Activated naive CD4-positive, alpha-beta T cell treated with anti-CD3 and anti-CD28 coated beads, Interleukin-2, amount 10 ng/mL, durations not matched to agents 7 days and 5 days (primary cell): ENCODE measurements at regions not wholly inside any gene's neighbourhood (a gene's known extent, or its start where the extent isn't known, plus 50 kb on each side); places are given as distances from the start of the nearest gene placed in this dataset.
"Not testable (repeated sequence)": the region's sequence is repeated elsewhere in the genome, so short reads cannot be mapped to it uniquely, and the experiment has no call there.

Source experiments
- CTCF ChIA-PET: fragments of 350-600 bp; sonication (Branson Sonifier 250); formaldehyde crosslinking; loops from one replicate; lab custom pipeline; 2021; ENCODE audit warnings: antibody characterized with exemption; lab: Charles Lee
- DNase-seq: peaks from one replicate; pipeline ENCODE4 v3.0.0-alpha.2; 2020
- H3K27ac Mint-ChIP-seq: one replicate; pipeline ENCODE4 v1.8.0; 2021; ENCODE audit warnings: mild to moderate bottlenecking, moderate library complexity, mixed read lengths
- H3K27me3 Mint-ChIP-seq: one replicate; pipeline ENCODE4 v1.8.0; 2021; ENCODE audit warnings: mild to moderate bottlenecking, mixed read lengths
- H3K36me3 Mint-ChIP-seq: one replicate; pipeline ENCODE4 v1.8.0; 2021; ENCODE audit warnings: mixed read lengths
- H3K4me1 Mint-ChIP-seq: one replicate; pipeline ENCODE4 v1.8.0; 2021; ENCODE audit warnings: mixed read lengths
- H3K4me3 Mint-ChIP-seq: one replicate; pipeline ENCODE4 v1.8.0; 2021; ENCODE audit warnings: mild to moderate bottlenecking, moderate library complexity, mixed read lengths
- H3K9me3 Mint-ChIP-seq: one replicate; pipeline ENCODE4 v1.8.0; 2021; ENCODE audit warnings: mixed read lengths

GRCh38 chr9:24073666-24074065 lies 247.6 kb upstream of the ELAVL2 start:
- Mint-ChIP-seq H3K27me3 (no peaks in the 10 kb centered on the region), H3K4me3 (no peak overlapping the region), H3K36me3 (no peaks in the 10 kb centered on the region), H3K27ac (no peak overlapping the region), H3K4me1 (no peaks in the 10 kb centered on the region), H3K9me3 (peaks cover 20% of the 10 kb centered on the region)
- DNase-seq: no peak
- CTCF ChIA-PET: no interaction called here

- Mint-ChIP-seq H3K4me1 (no peaks in the 10 kb centered on the region), H3K27ac (no peak overlapping the region), H3K9me3 (peaks cover 16% of the 10 kb centered on the region), H3K27me3 (no peaks in the 10 kb centered on the region), H3K36me3 (no peaks in the 10 kb centered on the region), H3K4me3 (no peak overlapping the region)
- CTCF ChIA-PET: no interaction called here
- DNase-seq: no peak
Observed at GRCh38 chr9:24073007-24073592, 247.1 kb upstream of the ELAVL2 start.

- no peaks in the 10 kb centered on the region for H3K36me3 Mint-ChIP-seq
Observed at GRCh38 chr9:24071716-24072115, 245.7 kb upstream of the ELAVL2 start.

GRCh38 chr9:24071091-24071490 lies 245.1 kb upstream of the ELAVL2 start:
- CTCF ChIA-PET: no interaction called here
- no peaks in the 10 kb centered on the region for H3K36me3 Mint-ChIP-seq
- H3K4me1 Mint-ChIP-seq: no peaks in the 10 kb centered on the region
- H3K27me3 Mint-ChIP-seq: no peaks in the 10 kb centered on the region
- H3K4me3 Mint-ChIP-seq: no peak overlapping the region
- no peak overlapping the region for H3K27ac Mint-ChIP-seq
- DNase-seq: no peak
- H3K9me3 Mint-ChIP-seq: peaks cover 11% of the 10 kb centered on the region

More at GRCh38 chr9:24071716-24072115, 245.7 kb upstream of the ELAVL2 start:
- Mint-ChIP-seq H3K4me3 (no peak overlapping the region), H3K27ac (no peak overlapping the region), H3K27me3 (no peaks in the 10 kb centered on the region), H3K4me1 (no peaks in the 10 kb centered on the region), H3K9me3 (peaks cover 13% of the 10 kb centered on the region)
- no peak for DNase-seq
- CTCF ChIA-PET: no interaction called here

- H3K27ac Mint-ChIP-seq, H3K4me1 Mint-ChIP-seq, CTCF ChIA-PET, H3K27me3 Mint-ChIP-seq, DNase-seq, H3K36me3 Mint-ChIP-seq, H3K4me3 Mint-ChIP-seq: not testable (repeated sequence)
- H3K9me3 Mint-ChIP-seq: peaks cover 11% of the 10 kb centered on the region
Observed at GRCh38 chr9:24067107-24067506, 241.1 kb upstream of the ELAVL2 start.

GRCh38 chr9:24059651-24060050 lies 233.6 kb upstream of the ELAVL2 start:
- Mint-ChIP-seq H3K4me3 (no peak overlapping the region), H3K27me3 (no peaks in the 10 kb centered on the region), H3K36me3 (no peaks in the 10 kb centered on the region), H3K4me1 (no peaks in the 10 kb centered on the region), H3K9me3 (peaks cover 16% of the 10 kb centered on the region), H3K27ac (no peak overlapping the region)
- CTCF ChIA-PET: no interaction called here
- DNase-seq: no peak

- CTCF ChIA-PET: no interaction called here
- Mint-ChIP-seq H3K36me3 (no peaks in the 10 kb centered on the region), H3K4me3 (no peak overlapping the region), H3K9me3 (peaks cover 5% of the 10 kb centered on the region), H3K27ac (no peak overlapping the region), H3K4me1 (no peaks in the 10 kb centered on the region), H3K27me3 (no peaks in the 10 kb centered on the region)
- no peak for DNase-seq
Observed at GRCh38 chr9:24051587-24051986, 225.5 kb upstream of the ELAVL2 start.

GRCh38 chr9:24050239-24050638 lies 224.2 kb upstream of the ELAVL2 start:
- H3K9me3 Mint-ChIP-seq, H3K27ac Mint-ChIP-seq, DNase-seq, H3K4me1 Mint-ChIP-seq, H3K27me3 Mint-ChIP-seq, H3K36me3 Mint-ChIP-seq, H3K4me3 Mint-ChIP-seq, CTCF ChIA-PET: not testable (repeated sequence)

GRCh38 chr9:24045150-24045549 lies 219.1 kb upstream of the ELAVL2 start:
- Mint-ChIP-seq H3K4me3 (no peak overlapping the region), H3K9me3 (peaks cover 10% of the 10 kb centered on the region), H3K27ac (no peak overlapping the region), H3K4me1 (no peaks in the 10 kb centered on the region), H3K36me3 (no peaks in the 10 kb centered on the region), H3K27me3 (no peaks in the 10 kb centered on the region)
- no peak for DNase-seq
- CTCF ChIA-PET: no interaction called here

- DNase-seq: no peak
- Mint-ChIP-seq H3K9me3 (peaks cover 10% of the 10 kb centered on the region), H3K4me3 (no peak overlapping the region), H3K4me1 (no peaks in the 10 kb centered on the region), H3K27ac (no peak overlapping the region), H3K27me3 (no peaks in the 10 kb centered on the region), H3K36me3 (no peaks in the 10 kb centered on the region)
- CTCF ChIA-PET: no interaction called here
Observed at GRCh38 chr9:24044576-24044975, 218.5 kb upstream of the ELAVL2 start.

- no peaks in the 10 kb centered on the region for H3K27me3 Mint-ChIP-seq
- H3K27ac Mint-ChIP-seq: no peak overlapping the region
- DNase-seq: no peak
- CTCF ChIA-PET: no interaction called here
- H3K4me3 Mint-ChIP-seq: no peak overlapping the region
- no peaks in the 10 kb centered on the region for H3K36me3 Mint-ChIP-seq
- peaks cover 13% of the 10 kb centered on the region for H3K9me3 Mint-ChIP-seq
- H3K4me1 Mint-ChIP-seq: no peaks in the 10 kb centered on the region
Observed at GRCh38 chr9:24041160-24041690, 215.2 kb upstream of the ELAVL2 start.

GRCh38 chr9:24036459-24036858 lies 210.4 kb upstream of the ELAVL2 start:
- Mint-ChIP-seq H3K4me1 (no peaks in the 10 kb centered on the region), H3K4me3 (no peak overlapping the region)

GRCh38 chr9:24035816-24036215 lies 209.8 kb upstream of the ELAVL2 start:
- no peaks in the 10 kb centered on the region for H3K27me3 Mint-ChIP-seq
- no peaks in the 10 kb centered on the region for H3K4me1 Mint-ChIP-seq
- no peaks in the 10 kb centered on the region for H3K36me3 Mint-ChIP-seq
- DNase-seq: no peak
- H3K9me3 Mint-ChIP-seq: peaks cover 12% of the 10 kb centered on the region
- H3K27ac Mint-ChIP-seq: no peak overlapping the region
- CTCF ChIA-PET: no interaction called here
- no peak overlapping the region for H3K4me3 Mint-ChIP-seq

More at GRCh38 chr9:24036459-24036858, 210.4 kb upstream of the ELAVL2 start:
- DNase-seq: no peak
- no peak overlapping the region for H3K27ac Mint-ChIP-seq
- CTCF ChIA-PET: no interaction called here
- H3K36me3 Mint-ChIP-seq: no peaks in the 10 kb centered on the region
- H3K9me3 Mint-ChIP-seq: peaks cover 12% of the 10 kb centered on the region
- no peaks in the 10 kb centered on the region for H3K27me3 Mint-ChIP-seq

GRCh38 chr9:24011881-24012280 lies 185.8 kb upstream of the ELAVL2 start:
- no peak overlapping the region for H3K4me3 Mint-ChIP-seq
- CTCF ChIA-PET: no interaction called here
- H3K27me3 Mint-ChIP-seq: no peaks in the 10 kb centered on the region
- H3K9me3 Mint-ChIP-seq: peaks cover 7% of the 10 kb centered on the region
- no peak overlapping the region for H3K27ac Mint-ChIP-seq
- no peaks in the 10 kb centered on the region for H3K4me1 Mint-ChIP-seq
- no peaks in the 10 kb centered on the region for H3K36me3 Mint-ChIP-seq
- DNase-seq: no peak

GRCh38 chr9:24011009-24011717 lies 185.1 kb upstream of the ELAVL2 start:
- H3K27me3 Mint-ChIP-seq: no peaks in the 10 kb centered on the region
- H3K9me3 Mint-ChIP-seq: peaks cover 7% of the 10 kb centered on the region
- no peak for DNase-seq
- H3K27ac Mint-ChIP-seq: no peak overlapping the region
- no peak overlapping the region for H3K4me3 Mint-ChIP-seq
- CTCF ChIA-PET: no interaction called here
- no peaks in the 10 kb centered on the region for H3K36me3 Mint-ChIP-seq
- no peaks in the 10 kb centered on the region for H3K4me1 Mint-ChIP-seq
